Neural cell (in vitro differentiated cells): ENCODE measurements at regions not wholly inside any gene's neighbourhood (a gene's known extent, or its start where the extent isn't known, plus 50 kb on each side); places are given as distances from the start of the nearest gene placed in this dataset.

ENCODE experiments used
- H2AFZ ChIP-seq: fragments of 200-600, 300-800 bp; sonication (generic), shearing (Covaris generic); 2 replicates; pipeline ENCODE4 v1.6.0; 2014; ENCODE audit warnings: low read depth, mild to moderate bottlenecking, antibody characterized with exemption, low read length, moderate library complexity
- H3F3A ChIP-seq: fragments of 200-600 bp; shearing (Covaris generic); 2 replicates; pipeline ENCODE4 v1.6.1; 2016; ENCODE audit warnings: mild to moderate bottlenecking, moderate library complexity, mixed read lengths, antibody characterized with exemption, low read length; ENCODE audit not compliant: insufficient read depth, poor library complexity, severe bottlenecking
- H3K27ac ChIP-seq: fragments of 200-600, 300-800 bp; sonication (generic), shearing (Covaris generic); 2 replicates; pipeline ENCODE4 v1.5.1; 2014; ENCODE audit warnings: mild to moderate bottlenecking, low read length, moderate library complexity
- H3K27me3 ChIP-seq: fragments of 300-800, 200-600 bp; sonication (generic), shearing (Covaris generic); 2 replicates; pipeline ENCODE4 v1.6.0; 2014; ENCODE audit warnings: mild to moderate bottlenecking, low read depth, low read length, moderate library complexity; ENCODE audit not compliant: insufficient read depth
- H3K36me3 ChIP-seq: fragments of 300-800, 200-600 bp; sonication (generic), shearing (Covaris generic); 2 replicates; pipeline ENCODE4 v1.5.1; 2014; ENCODE audit warnings: mild to moderate bottlenecking, antibody characterized with exemption, low read length, moderate library complexity; ENCODE audit not compliant: insufficient read depth
- H3K4me2 ChIP-seq: fragments of 300-800, 200-600 bp; sonication (generic), shearing (Covaris generic); 2 replicates; pipeline ENCODE4 v1.6.0; 2014; ENCODE audit warnings: mild to moderate bottlenecking, low read length
- H3K4me3 ChIP-seq: fragments of 300-800, 200-600 bp; sonication (generic), shearing (Covaris generic); 2 replicates; pipeline ENCODE4 v1.5.1; 2014; ENCODE audit warnings: mild to moderate bottlenecking, low read length, moderate library complexity
- H3K79me2 ChIP-seq: fragments of 200-600 bp; shearing (Covaris generic); replicated peaks from 2 replicates; pipeline ENCODE4 v1.6.0; 2014; ENCODE audit warnings: mild to moderate bottlenecking, low read length, moderate library complexity; ENCODE audit not compliant: insufficient read depth
- H3K9ac ChIP-seq: fragments of 300-800, 200-600 bp; sonication (generic), shearing (Covaris generic); 2 replicates; pipeline ENCODE4 v1.6.1; 2016; ENCODE audit warnings: mild to moderate bottlenecking, low read length, mixed read lengths
- H3K9me2 ChIP-seq: fragments of 200-600 bp; shearing (Covaris generic); 2 replicates; pipeline ENCODE4 v1.6.1; 2016; ENCODE audit warnings: mild to moderate bottlenecking, low read length, mixed read lengths; ENCODE audit not compliant: insufficient read depth
- H3K9me3 ChIP-seq: fragments of 200-600, 300-800 bp; sonication (generic), shearing (Covaris generic); 2 replicates; pipeline ENCODE4 v1.6.1; 2016; ENCODE audit warnings: mild to moderate bottlenecking, mixed run types, low read length, moderate library complexity, mixed read lengths
- H4K20me1 ChIP-seq: fragments of 200-600 bp; shearing (Covaris generic); 2 replicates; pipeline ENCODE4 v1.6.1; 2016; ENCODE audit warnings: mild to moderate bottlenecking, mixed run types; ENCODE audit not compliant: insufficient read depth
- EP300 ChIP-seq: fragments of 450-650 bp; conservative IDR thresholded peaks from 2 replicates; pipeline ENCODE4 v1.6.1; 2014; ENCODE audit warnings: antibody characterized with exemption, mild to moderate bottlenecking, moderate library complexity; ENCODE audit not compliant: poor library complexity, severe bottlenecking
- EZH2 ChIP-seq: fragments of 200-600, 300-800 bp; shearing (Covaris generic), sonication (generic); IDR thresholded peaks from 2 replicates; pipeline ENCODE4 v1.6.1; 2014; ENCODE audit warnings: antibody characterized with exemption, low read length, borderline replicate concordance, mild to moderate bottlenecking; ENCODE audit not compliant: insufficient read depth, poor library complexity, severe bottlenecking
- MXI1 ChIP-seq: fragments of 450-650 bp; conservative IDR thresholded peaks from 2 replicates; pipeline ENCODE4 v1.6.1; 2014; ENCODE audit warnings: antibody characterized with exemption, mild to moderate bottlenecking; ENCODE audit not compliant: poor library complexity, severe bottlenecking
- POLR2AphosphoS5 ChIP-seq: IDR thresholded peaks from 2 replicates; pipeline ENCODE4 v1.6.1; 2012
- RAD21 ChIP-seq: fragments of 450-650 bp; conservative IDR thresholded peaks from 2 replicates; pipeline ENCODE4 v1.6.1; 2014; ENCODE audit warnings: antibody characterized with exemption, mild to moderate bottlenecking, moderate library complexity
- SMC3 ChIP-seq: fragments of 450-650 bp; conservative IDR thresholded peaks from 2 replicates; pipeline ENCODE4 v1.6.1; 2014; ENCODE audit warnings: antibody characterized with exemption, mild to moderate bottlenecking, moderate library complexity; ENCODE audit not compliant: poor library complexity
- TAF1 ChIP-seq: IDR thresholded peaks from 2 replicates; pipeline ENCODE4 v1.6.1; 2012; ENCODE audit warnings: low read depth
- TF ChIP-seq, protein P1 (sequence below): IDR thresholded peaks from 2 replicates; pipeline ENCODE4 v1.6.1; 2012; ENCODE audit warnings: borderline replicate concordance
- TF ChIP-seq, protein P2 (sequence below): fragments of 450-650 bp; IDR thresholded peaks from 2 replicates; pipeline ENCODE4 v1.5.1; 2014; ENCODE audit warnings: antibody characterized with exemption, mild to moderate bottlenecking, moderate library complexity; ENCODE audit not compliant: poor library complexity, severe bottlenecking

DNA sequence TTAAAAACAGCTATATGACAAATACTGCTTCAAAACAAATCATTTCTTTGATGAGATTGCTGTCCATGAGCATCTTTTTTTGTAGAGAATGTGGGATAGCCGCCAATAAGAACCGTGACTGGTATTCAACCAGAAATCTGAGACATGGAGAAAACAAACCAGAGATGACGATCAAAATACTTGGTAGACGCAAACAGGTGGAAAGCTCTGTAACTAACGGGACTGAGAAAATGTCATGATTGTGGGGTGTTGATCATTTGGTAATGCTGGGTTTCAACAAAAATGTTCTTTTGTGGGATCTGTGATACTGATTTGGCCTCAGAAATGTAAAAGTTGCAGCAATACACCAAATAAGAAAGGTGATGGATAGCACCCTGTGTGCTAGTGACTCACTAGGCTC, 364.8 kb downstream of the NYAP2 start:
- no peak for TF ChIP-seq MXI1
- TF ChIP-seq SMC3 = no peak
- no peak for TF ChIP-seq EP300
- TF ChIP-seq, protein P1, sequence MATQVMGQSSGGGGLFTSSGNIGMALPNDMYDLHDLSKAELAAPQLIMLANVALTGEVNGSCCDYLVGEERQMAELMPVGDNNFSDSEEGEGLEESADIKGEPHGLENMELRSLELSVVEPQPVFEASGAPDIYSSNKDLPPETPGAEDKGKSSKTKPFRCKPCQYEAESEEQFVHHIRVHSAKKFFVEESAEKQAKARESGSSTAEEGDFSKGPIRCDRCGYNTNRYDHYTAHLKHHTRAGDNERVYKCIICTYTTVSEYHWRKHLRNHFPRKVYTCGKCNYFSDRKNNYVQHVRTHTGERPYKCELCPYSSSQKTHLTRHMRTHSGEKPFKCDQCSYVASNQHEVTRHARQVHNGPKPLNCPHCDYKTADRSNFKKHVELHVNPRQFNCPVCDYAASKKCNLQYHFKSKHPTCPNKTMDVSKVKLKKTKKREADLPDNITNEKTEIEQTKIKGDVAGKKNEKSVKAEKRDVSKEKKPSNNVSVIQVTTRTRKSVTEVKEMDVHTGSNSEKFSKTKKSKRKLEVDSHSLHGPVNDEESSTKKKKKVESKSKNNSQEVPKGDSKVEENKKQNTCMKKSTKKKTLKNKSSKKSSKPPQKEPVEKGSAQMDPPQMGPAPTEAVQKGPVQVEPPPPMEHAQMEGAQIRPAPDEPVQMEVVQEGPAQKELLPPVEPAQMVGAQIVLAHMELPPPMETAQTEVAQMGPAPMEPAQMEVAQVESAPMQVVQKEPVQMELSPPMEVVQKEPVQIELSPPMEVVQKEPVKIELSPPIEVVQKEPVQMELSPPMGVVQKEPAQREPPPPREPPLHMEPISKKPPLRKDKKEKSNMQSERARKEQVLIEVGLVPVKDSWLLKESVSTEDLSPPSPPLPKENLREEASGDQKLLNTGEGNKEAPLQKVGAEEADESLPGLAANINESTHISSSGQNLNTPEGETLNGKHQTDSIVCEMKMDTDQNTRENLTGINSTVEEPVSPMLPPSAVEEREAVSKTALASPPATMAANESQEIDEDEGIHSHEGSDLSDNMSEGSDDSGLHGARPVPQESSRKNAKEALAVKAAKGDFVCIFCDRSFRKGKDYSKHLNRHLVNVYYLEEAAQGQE = no peak
- TF ChIP-seq, protein P2, sequence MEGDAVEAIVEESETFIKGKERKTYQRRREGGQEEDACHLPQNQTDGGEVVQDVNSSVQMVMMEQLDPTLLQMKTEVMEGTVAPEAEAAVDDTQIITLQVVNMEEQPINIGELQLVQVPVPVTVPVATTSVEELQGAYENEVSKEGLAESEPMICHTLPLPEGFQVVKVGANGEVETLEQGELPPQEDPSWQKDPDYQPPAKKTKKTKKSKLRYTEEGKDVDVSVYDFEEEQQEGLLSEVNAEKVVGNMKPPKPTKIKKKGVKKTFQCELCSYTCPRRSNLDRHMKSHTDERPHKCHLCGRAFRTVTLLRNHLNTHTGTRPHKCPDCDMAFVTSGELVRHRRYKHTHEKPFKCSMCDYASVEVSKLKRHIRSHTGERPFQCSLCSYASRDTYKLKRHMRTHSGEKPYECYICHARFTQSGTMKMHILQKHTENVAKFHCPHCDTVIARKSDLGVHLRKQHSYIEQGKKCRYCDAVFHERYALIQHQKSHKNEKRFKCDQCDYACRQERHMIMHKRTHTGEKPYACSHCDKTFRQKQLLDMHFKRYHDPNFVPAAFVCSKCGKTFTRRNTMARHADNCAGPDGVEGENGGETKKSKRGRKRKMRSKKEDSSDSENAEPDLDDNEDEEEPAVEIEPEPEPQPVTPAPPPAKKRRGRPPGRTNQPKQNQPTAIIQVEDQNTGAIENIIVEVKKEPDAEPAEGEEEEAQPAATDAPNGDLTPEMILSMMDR = no peak
- no peak for TF ChIP-seq POLR2AphosphoS5
- TF ChIP-seq EZH2 = no peak
- no peak for TF ChIP-seq RAD21
- TF ChIP-seq TAF1 = no peak
- Histone ChIP-seq H3K79me2 (no peaks in the 10 kb centered on the region), H3K4me3 (no peak overlapping the region), H3K9me2 (no peaks in the 10 kb centered on the region), H3K36me3 (no peaks in the 10 kb centered on the region), H3K9ac (no peak overlapping the region), H4K20me1 (no peaks in the 10 kb centered on the region), H2AFZ (no peak overlapping the region), H3K4me2 (no peak overlapping the region), H3K9me3 (no peaks in the 10 kb centered on the region), H3F3A (no peaks in the 10 kb centered on the region), H3K27me3 (no peaks in the 10 kb centered on the region), H3K27ac (no peak overlapping the region)

DNA sequence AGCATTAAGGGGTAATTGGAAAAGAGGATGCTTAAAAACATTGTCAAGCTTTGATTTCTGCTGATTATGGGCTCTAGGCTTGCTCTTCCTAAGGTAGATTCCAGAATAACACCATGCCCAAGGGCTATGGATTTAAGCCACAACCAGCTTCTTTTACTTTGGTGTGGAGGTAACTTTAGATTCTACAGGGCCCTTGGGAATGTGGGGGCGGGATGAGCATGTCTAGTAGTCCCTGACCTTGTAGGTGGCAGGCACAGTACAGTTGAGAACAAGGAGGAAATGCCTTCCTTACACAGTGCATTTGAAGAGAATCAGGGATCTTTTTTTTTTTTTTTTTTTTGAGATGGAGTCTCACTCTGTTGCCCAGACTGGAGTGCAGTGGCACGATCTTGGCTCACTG, 364.2 kb downstream of the NYAP2 start:
- Histone ChIP-seq H3K9me3 (no peaks in the 10 kb centered on the region), H3K9me2 (no peaks in the 10 kb centered on the region), H3K36me3 (no peaks in the 10 kb centered on the region), H3K27ac (no peak overlapping the region), H4K20me1 (no peaks in the 10 kb centered on the region), H3K9ac (no peak overlapping the region), H3K79me2 (no peaks in the 10 kb centered on the region), H3F3A (no peaks in the 10 kb centered on the region), H3K4me3 (no peak overlapping the region), H3K27me3 (no peaks in the 10 kb centered on the region), H2AFZ (no peak overlapping the region), H3K4me2 (no peak overlapping the region)
- TF ChIP-seq, protein P1 = no peak
- no peak for TF ChIP-seq RAD21
- TF ChIP-seq, protein P2 = no peak
- TF ChIP-seq SMC3 = no peak
